GM18508 (cell line): ENCODE measurements at regions not wholly inside any gene's neighbourhood (a gene's known extent, or its start where the extent isn't known, plus 50 kb on each side); places are given as distances from the start of the nearest gene placed in this dataset.
"Not testable (repeated sequence)": the region's sequence is repeated elsewhere in the genome, so short reads cannot be mapped to it uniquely, and the experiment has no call there.

Source experiments
- ATAC-seq: cut with Tn5 transposase; IDR thresholded peaks from one replicate; pipeline ENCODE4 v1.9.1; 2021; ENCODE audit warnings: moderate number of reproducible peaks; ENCODE audit not compliant: insufficient read depth, unreplicated experiment

- ATAC-seq = not testable (repeated sequence)
These were observed 56.6 kb downstream of the CHST2 start for GRCh38 chr3:143175940-143176894.

DNA sequence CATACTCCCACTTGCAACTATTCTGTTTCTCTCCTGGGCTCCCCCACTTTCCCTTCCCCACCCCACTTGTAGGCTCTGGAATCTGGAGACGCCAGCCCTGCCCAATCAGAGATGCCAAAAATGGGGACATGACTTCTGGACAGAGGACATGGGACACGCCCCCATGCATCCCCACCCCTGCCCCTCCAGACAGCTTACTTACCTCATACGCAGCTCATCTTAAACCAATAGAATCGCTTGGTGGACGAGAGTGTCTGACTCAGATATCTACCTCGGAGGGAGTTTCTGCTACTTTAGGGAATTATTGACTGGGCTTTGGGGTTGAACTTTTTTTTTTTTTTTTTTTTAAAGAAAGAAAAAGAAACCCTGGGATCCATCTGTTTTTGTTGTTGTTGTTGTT lies 58.4 kb downstream of the CHST2 start:
- ATAC-seq = peak; percentile 89

- ATAC-seq = not testable (repeated sequence)
These were observed 59.4 kb downstream of the CHST2 start for GRCh38 chr3:143178775-143179548.

DNA sequence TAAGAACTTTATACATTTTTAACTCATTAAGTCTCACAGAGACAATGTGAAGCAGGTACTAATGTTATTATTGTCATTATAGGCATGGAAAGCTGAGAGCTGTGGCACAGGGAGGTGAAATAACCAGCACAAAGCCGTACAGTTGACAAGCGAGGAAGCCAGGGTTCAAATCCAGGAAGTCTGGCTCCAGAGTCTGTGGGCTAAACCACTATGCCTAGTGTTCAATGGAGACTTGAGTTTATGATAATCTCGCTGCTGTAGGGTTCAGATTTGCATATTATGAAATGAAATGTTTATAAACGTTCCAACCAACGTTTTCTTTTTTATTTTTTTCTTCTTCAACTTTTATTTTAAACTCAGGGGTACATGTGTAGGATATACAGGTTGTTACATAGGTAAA lies 60.0 kb downstream of the CHST2 start:
- no peak for ATAC-seq

DNA sequence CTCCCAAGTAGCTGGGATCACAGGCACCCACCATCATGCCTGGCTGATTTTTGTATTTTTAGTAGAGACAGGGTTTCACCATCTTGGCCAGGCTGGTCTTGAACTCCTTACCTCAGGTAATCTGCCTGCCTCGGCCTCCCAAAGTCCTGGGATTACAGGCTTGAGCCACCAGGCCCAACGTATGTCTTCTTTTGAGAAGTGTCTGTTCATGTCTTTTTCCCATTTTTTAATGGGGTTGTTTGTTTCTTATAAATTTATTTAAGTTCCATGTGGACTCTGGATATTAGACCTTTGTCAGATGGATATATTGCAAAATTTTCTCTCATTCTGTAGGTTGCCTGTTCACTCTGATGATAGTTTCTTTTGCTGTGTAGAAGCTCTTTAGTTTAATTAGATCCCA lies 61.3 kb downstream of the CHST2 start:
- not testable (repeated sequence) for ATAC-seq

GRCh38 chr3:143181977-143182376 lies 62.4 kb downstream of the CHST2 start:
- ATAC-seq = not testable (repeated sequence)

- no peak for ATAC-seq
These were observed 63.5 kb downstream of the CHST2 start for GRCh38 chr3:143182866-143183664.

DNA sequence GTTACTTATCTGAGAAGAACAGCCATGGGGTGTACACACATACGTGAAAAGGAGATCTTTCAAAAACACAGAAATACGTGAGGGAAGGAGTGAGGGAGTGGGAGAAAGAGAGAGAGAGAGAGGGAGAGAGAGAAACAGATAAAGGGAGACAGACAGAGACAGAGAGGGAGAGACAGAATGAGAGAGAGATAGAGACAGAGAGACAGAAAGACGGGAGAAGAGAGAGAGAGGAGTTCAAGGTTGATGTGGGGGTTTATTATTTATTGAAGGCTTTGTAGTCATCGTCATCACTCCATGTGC lies 64.0 kb downstream of the CHST2 start:
- ATAC-seq = no peak

DNA sequence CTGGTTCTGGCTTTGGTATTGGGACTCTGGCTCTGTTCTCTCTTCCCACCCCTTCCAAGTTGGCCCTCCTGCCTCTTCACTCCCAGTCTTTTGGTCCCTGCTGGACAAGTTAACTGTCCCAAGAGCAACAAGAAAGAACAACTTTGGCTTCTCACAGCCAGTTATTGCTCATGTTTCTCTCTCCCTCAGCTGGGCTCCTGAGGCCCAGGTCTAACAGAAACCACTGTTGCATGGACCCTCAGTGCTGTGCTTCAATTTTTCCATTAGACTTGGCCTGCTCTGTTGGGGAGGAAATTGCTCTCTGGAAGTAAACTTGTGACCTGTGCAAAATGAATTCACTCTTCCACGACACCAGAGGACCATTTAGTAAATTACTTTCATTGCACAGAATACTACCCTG lies 64.5 kb downstream of the CHST2 start:
- no peak for ATAC-seq

DNA sequence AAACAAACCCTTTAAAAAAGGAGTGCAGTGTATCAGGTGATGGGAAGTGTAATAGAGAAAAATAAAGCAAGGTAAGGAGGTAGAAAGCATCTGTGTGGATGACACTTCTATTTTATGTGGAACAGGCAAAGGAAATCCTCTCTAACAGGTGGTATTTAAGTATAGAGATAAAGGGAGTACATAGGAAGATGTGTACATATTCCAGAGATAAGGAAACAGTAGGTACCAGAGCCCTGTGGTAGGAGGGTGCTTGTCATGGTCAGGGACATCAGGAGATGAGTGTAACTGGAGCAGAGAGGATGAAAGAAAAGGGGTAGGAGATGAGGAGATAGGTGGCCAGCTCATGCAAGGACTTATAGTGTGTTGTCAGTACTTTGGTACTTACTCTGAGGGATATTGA lies 65.8 kb downstream of the CHST2 start:
- ATAC-seq = no peak

DNA sequence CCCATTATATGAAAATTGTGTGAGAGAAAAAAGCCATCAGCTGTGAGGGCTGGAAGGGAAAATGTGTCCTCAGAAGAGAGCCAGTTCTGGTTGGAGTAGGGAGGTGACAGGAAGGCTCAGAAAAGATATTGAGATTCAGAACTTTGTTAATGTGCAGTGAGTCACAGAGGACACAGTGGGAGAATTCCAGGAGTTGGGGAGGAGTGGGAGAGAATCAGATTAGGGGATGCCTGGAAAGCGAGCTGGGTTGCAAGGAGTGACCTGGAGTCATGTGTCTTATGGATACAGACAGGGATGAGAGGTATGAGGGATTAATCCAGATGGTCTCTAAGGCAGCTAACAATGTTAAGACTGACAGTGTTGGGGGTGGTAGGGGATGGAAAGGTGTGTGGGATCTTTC lies 67.5 kb downstream of the CHST2 start:
- no peak for ATAC-seq

DNA sequence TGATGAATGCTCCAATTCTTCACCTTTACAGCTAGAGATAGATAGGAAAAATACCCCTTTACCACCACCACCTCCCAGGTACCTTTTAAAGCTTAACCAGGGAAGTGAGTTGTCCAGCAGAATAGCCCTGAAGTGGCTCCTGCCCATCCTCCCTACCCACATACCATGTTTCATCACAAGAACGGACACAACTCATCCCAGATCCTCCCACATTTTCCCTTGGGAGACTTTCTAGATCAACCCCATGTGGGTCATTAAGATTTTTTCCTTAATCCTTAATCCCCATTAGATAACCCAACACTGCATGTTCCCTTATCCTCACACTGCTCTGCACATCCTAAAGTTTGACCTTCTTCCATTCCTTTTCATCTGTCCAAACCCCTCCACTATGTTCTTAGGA lies 69.3 kb downstream of the CHST2 start:
- no peak for ATAC-seq

GRCh38 chr3:143190101-143190500 lies 70.5 kb downstream of the CHST2 start:
- ATAC-seq = no peak

DNA sequence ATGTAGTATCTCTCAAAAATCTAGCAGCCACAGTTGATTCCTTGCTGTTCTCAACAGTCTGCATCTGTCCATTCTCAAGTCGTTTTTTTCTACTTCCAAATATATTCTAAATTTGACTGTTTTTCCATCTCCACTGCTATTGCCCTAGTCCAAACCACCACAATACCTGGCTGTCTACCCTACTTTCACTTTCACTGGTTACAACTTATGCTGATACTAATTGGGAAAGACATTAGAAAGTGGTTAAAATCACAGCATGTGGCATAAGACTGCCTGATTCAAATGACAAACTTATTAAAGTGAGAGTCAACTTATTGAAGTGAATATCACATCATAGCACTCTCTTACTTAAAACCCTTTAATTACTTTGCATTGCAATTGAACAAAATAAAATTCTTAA lies 72.6 kb downstream of the CHST2 start:
- no peak for ATAC-seq

- ATAC-seq = no peak
These were observed 80.7 kb downstream of the CHST2 start for GRCh38 chr3:143200001-143200924.

DNA sequence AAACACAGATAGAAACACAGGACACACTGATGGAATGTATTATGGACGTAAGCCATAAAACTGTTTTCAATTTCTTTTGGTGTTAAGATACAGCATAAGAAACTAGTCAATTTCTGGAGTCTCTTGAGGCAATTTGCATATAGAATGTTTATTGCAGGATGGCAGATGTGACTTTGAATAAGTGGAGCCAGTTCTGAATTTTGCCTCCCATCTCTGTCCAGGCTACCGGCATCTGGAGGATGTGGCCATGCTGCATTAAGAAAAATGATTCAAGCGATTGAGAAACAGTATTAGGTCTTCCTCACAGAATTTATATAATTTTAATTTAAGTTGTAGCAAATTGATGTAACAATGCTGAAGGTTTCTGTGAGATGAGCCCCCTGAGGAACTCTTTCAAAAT lies 81.5 kb downstream of the CHST2 start:
- no peak for ATAC-seq

DNA sequence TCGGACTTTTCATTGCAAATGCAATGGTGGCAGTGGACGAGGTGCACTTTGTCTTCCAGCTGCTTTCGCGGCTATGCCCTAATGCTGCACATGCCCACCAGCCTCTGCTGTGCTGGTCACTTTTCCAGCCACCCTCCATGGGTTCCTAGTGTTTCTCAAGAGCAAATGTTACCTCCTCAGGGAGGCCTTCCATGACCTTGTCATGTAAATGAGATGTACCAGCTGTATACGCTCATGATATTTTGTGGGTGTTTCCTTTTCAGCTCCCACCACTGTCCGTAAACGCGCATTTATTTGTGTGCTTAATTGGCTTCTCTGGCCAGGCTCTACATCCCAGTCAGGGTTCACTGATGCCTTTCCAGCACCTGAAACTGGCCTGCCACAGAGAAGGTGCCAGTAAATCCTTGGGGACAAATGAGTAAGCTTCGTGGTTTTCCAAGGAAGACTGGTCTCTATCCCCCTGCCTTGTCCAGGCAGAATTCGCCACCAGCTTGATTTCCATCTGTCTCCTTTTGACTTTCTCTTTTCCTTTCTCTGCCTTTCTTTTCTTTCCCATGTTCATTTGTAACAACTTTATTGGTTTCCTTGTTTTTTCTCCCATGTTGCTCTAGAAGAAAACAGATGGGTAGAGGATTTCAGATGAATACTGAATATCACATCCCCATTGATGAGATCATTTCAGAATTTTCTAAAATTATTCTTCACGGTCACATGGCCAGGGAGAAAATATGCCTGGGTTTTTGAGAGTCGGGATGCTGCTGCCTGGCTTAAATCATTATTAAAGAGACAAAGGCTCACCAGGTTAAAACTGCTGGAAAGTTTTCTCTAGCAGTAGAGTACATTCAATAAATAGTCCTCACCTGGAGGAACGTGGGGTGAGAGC lies 82.5 kb downstream of the CHST2 start:
- ATAC-seq = no peak

DNA sequence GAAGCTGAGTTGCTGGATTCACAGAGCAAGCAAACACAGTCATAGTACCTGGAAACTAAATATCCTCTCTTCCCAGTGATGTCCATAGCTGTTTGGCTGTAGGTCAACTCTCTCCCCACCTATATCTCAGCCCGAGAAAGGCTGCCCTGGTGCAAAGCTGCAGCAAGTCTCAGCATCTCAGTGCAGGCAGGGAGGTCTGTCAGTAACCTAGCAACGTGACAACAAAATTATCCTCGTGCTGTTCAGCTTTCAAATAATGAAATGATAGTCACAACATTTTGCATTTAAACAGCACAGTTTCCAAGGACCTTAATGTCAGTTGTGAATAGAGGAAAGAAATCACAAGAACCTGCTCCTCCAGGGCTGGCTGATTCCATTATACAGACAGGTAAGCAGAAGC lies 83.6 kb downstream of the CHST2 start:
- no peak for ATAC-seq

DNA sequence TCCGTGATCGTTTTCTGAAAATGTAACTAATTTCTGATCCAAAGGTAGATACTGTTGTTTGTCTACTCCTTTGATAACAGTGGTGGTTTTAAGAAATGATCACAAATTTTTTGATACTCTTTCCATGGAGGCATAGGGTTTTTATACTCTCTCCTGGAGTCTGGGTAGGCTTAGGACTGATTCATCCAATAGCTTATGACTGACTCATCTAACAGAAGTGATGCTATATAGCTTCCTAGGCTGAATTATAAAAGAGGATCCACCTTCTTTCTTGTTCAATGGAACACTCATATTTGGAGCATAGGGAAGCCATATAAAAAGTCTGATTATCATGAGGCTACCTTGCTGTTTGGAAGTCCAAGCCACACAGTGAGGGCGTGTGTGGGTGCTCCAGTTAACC lies 84.3 kb downstream of the CHST2 start:
- ATAC-seq = no peak
